Fibroblast of skin of abdomen (primary cell): ENCODE measurements at regions not wholly inside any gene's neighbourhood (a gene's known extent, or its start where the extent isn't known, plus 50 kb on each side); places are given as distances from the start of the nearest gene placed in this dataset.
"Not testable (repeated sequence)": the region's sequence is repeated elsewhere in the genome, so short reads cannot be mapped to it uniquely, and the experiment has no call there.

ENCODE experiments used
- DNase-seq: peaks from one replicate; pipeline ENCODE4 v3.0.0-alpha.2; 2013

- DNase-seq: no peak
These were observed 91.4 kb upstream of the NEDD9 start for GRCh38 chr6:11323666-11324452.

GRCh38 chr6:11322252-11322885 is 89.9 kb upstream of the NEDD9 start:
- DNase-seq: no peak

GRCh38 chr6:11320914-11321597 is 88.6 kb upstream of the NEDD9 start:
- DNase-seq: no peak

- DNase-seq: no peak
These were observed 86.7 kb upstream of the NEDD9 start for GRCh38 chr6:11318835-11319813.

GRCh38 chr6:11317885-11318771 is 85.7 kb upstream of the NEDD9 start:
- peak; percentile 99 for DNase-seq

GRCh38 chr6:11315743-11316437 is 83.4 kb upstream of the NEDD9 start:
- DNase-seq: peak; percentile 98

- DNase-seq: no peak
These were observed 80.7 kb upstream of the NEDD9 start for GRCh38 chr6:11313207-11313606.

- no peak for DNase-seq
These were observed 79.5 kb upstream of the NEDD9 start for GRCh38 chr6:11311970-11312369.

GRCh38 chr6:11309947-11310665 is 77.6 kb upstream of the NEDD9 start:
- DNase-seq: peak; percentile 25

GRCh38 chr6:11307226-11307625 is 74.8 kb upstream of the NEDD9 start:
- DNase-seq: no peak

- DNase-seq: no peak
These were observed 72.5 kb upstream of the NEDD9 start for GRCh38 chr6:11304946-11305345.

GRCh38 chr6:11299876-11300428 is 67.5 kb upstream of the NEDD9 start:
- DNase-seq: not testable (repeated sequence)

- not testable (repeated sequence) for DNase-seq
These were observed 66.9 kb upstream of the NEDD9 start for GRCh38 chr6:11299421-11299784.

- no peak for DNase-seq
These were observed 66.4 kb upstream of the NEDD9 start for GRCh38 chr6:11298651-11299420.

- no peak for DNase-seq
These were observed 64.9 kb upstream of the NEDD9 start for GRCh38 chr6:11297376-11297729.

- DNase-seq: no peak
These were observed 64.2 kb upstream of the NEDD9 start for GRCh38 chr6:11296449-11297375.

- no peak for DNase-seq
These were observed 63.5 kb upstream of the NEDD9 start for GRCh38 chr6:11295969-11296368.

GRCh38 chr6:11294228-11294627 is 61.8 kb upstream of the NEDD9 start:
- DNase-seq: no peak
